ENCODE measurements at regions not wholly inside any gene's neighbourhood (a gene's known extent, or its start where the extent isn't known, plus 50 kb on each side); places are given as distances from the start of the nearest gene placed in this dataset.

- no peak for TF ChIP-seq CTCF (IDR thresholded peaks at IDR 0.05; ENCODE audit: low read depth, low read length)
- CTCF ChIA-PET, result no interaction called here
Observed at GRCh38 chr4:19047279-19047880, 1025.8 kb upstream of the LCORL start.

GRCh38 chr4:19039816-19040215 is 1018.3 kb upstream of the LCORL start:
- DNase-seq (ENCODE audit: low read depth, low spot score), result no peak
- no peaks in the 10 kb centered on the region for H3K27me3 ChIP-seq (ENCODE audit: control insufficient read depth, insufficient read depth, low read length)
- no peaks in the 10 kb centered on the region for H3K9me3 ChIP-seq (ENCODE audit: control insufficient read depth, insufficient read depth, low read length)
- no peak for TF ChIP-seq CTCF (IDR thresholded peaks at IDR 0.05; ENCODE audit: low read depth, low read length)
- POLR2A ChIA-PET, result no interaction called here
- CTCF ChIA-PET, result no interaction called here
- H3K27ac ChIP-seq (ENCODE audit: low read depth, low read length), result no peak overlapping the region
- H3K4me3 ChIP-seq (ENCODE audit: low read depth, low read length), result no peak overlapping the region

More at GRCh38 chr4:19047279-19047880, 1025.8 kb upstream of the LCORL start:
- H3K27ac ChIP-seq (ENCODE audit: low read depth, low read length), result no peak overlapping the region
- H3K27me3 ChIP-seq (ENCODE audit: control insufficient read depth, insufficient read depth, low read length), result no peaks in the 10 kb centered on the region
- no peaks in the 10 kb centered on the region for H3K9me3 ChIP-seq (ENCODE audit: control insufficient read depth, insufficient read depth, low read length)
- POLR2A ChIA-PET, result no interaction called here
- H3K4me3 ChIP-seq (ENCODE audit: low read depth, low read length), result no peak overlapping the region
- DNase-seq (ENCODE audit: low read depth, low spot score), result no peak

GRCh38 chr4:19038231-19038630 is 1016.7 kb upstream of the LCORL start:
- H3K4me3 ChIP-seq (ENCODE audit: low read depth, low read length), result no peak overlapping the region
- no peak overlapping the region for H3K27ac ChIP-seq (ENCODE audit: low read depth, low read length)
- no peaks in the 10 kb centered on the region for H3K27me3 ChIP-seq (ENCODE audit: control insufficient read depth, insufficient read depth, low read length)
- no peak for DNase-seq (ENCODE audit: low read depth, low spot score)
- ChIA-PET POLR2A (no interaction called here), CTCF (no interaction called here)
- TF ChIP-seq CTCF (IDR thresholded peaks at IDR 0.05; ENCODE audit: low read depth, low read length), result no peak
- H3K9me3 ChIP-seq (ENCODE audit: control insufficient read depth, insufficient read depth, low read length), result no peaks in the 10 kb centered on the region

- CTCF ChIA-PET, result no interaction called here
- no peaks in the 10 kb centered on the region for H3K9me3 ChIP-seq (ENCODE audit: control insufficient read depth, insufficient read depth, low read length)
- no peak overlapping the region for H3K27ac ChIP-seq (ENCODE audit: low read depth, low read length)
- DNase-seq (ENCODE audit: low read depth, low spot score), result no peak
- no peak for TF ChIP-seq CTCF (IDR thresholded peaks at IDR 0.05; ENCODE audit: low read depth, low read length)
- H3K27me3 ChIP-seq (ENCODE audit: control insufficient read depth, insufficient read depth, low read length), result no peaks in the 10 kb centered on the region
- no peak overlapping the region for H3K4me3 ChIP-seq (ENCODE audit: low read depth, low read length)
- POLR2A ChIA-PET, result no interaction called here
Observed at GRCh38 chr4:19033816-19034733, 1012.5 kb upstream of the LCORL start.

- Histone ChIP-seq H3K27me3 (ENCODE audit: control insufficient read depth, insufficient read depth, low read length) (no peaks in the 10 kb centered on the region), H3K9me3 (ENCODE audit: control insufficient read depth, insufficient read depth, low read length) (no peaks in the 10 kb centered on the region), H3K4me3 (ENCODE audit: low read depth, low read length) (no peak overlapping the region), H3K27ac (ENCODE audit: low read depth, low read length) (no peak overlapping the region)
- POLR2A ChIA-PET, result no interaction called here
- no peak for DNase-seq (ENCODE audit: low read depth, low spot score)
- TF ChIP-seq CTCF (IDR thresholded peaks at IDR 0.05; ENCODE audit: low read depth, low read length), result no peak
- CTCF ChIA-PET, result no interaction called here
Observed at GRCh38 chr4:19030536-19030935, 1009.0 kb upstream of the LCORL start.
